H1 (cell line): ENCODE measurements at regions not wholly inside any gene's neighbourhood (a gene's known extent, or its start where the extent isn't known, plus 50 kb on each side); places are given as distances from the start of the nearest gene placed in this dataset.

Experiments
- CTCF ChIA-PET: fragments of 300-600 bp; sonication (Branson Sonifier 250); formaldehyde crosslinking; loops from one replicate; lab custom pipeline; 2021; ENCODE audit not compliant: partially characterized antibody; lab: Charles Lee
- POLR2A ChIA-PET: fragments of 300-600 bp; sonication (Branson Sonifier 250); formaldehyde crosslinking; loops from one replicate; lab custom pipeline; 2021; ENCODE audit warnings: inconsistent platforms; ENCODE audit not compliant: partially characterized antibody; lab: Charles Lee
- DNase-seq, 2 experiments: peaks; one replicate each; pipeline versions ENCODE4 v3.0.0 to v3.0.0-alpha.2; 2010 to 2022; ENCODE audit warnings: low spot score in 2 of 2, low read depth in 1 of 2, mixed read lengths in 1 of 2
- FAIRE-seq: peaks from 2 replicates; lab custom pipeline; 2011; peaks lifted over from hg19 to GRCh38; lab: Jason Lieb, UNC
- H2AFZ ChIP-seq: 2 replicates; pipeline ENCODE4 v1.8.1; 2012; ENCODE audit warnings: low read length, inconsistent platforms
- H2AK5ac ChIP-seq: 2 replicates; pipeline ENCODE4 v1.6.1; 2013; ENCODE audit warnings: low read depth, low read length
- H2BK120ac ChIP-seq: replicated peaks from 2 replicates; pipeline ENCODE3; 2013; ENCODE audit warnings: low read depth, low read length, inconsistent platforms
- H2BK12ac ChIP-seq: 2 replicates; pipeline ENCODE4 v1.6.1; 2013; ENCODE audit warnings: low read depth, low read length
- H2BK15ac ChIP-seq: 2 replicates; pipeline ENCODE4 v1.6.1; 2013; ENCODE audit warnings: low read length
- H2BK20ac ChIP-seq: 2 replicates; pipeline ENCODE4 v1.6.1; 2013; ENCODE audit warnings: low read length
- H2BK5ac ChIP-seq: 2 replicates; pipeline ENCODE4 v1.6.1; 2013; ENCODE audit warnings: low read depth, low read length
- H3K14ac ChIP-seq: 2 replicates; pipeline ENCODE4 v1.6.1; 2013; ENCODE audit warnings: inconsistent platforms; ENCODE audit not compliant: insufficient read length
- H3K18ac ChIP-seq: 2 replicates; pipeline ENCODE4 v1.6.1; 2013; ENCODE audit warnings: low read length; ENCODE audit errors: extremely low read depth
- H3K23ac ChIP-seq: 2 replicates; pipeline ENCODE4 v1.6.1; 2013; ENCODE audit warnings: inconsistent platforms; ENCODE audit not compliant: insufficient read length
- H3K23me2 ChIP-seq: 2 replicates; pipeline ENCODE4 v1.6.1; 2013; ENCODE audit warnings: low read depth, low read length
- H3K27ac ChIP-seq: 2 replicates; pipeline ENCODE4 v1.6.1; 2011; ENCODE audit warnings: low read depth, low read length, inconsistent platforms
- H3K27me3 ChIP-seq, 4 experiments: replicated peaks in 1 of 4; 1 replicate in 1 of 4; 2 replicates in 3 of 4; pipeline versions ENCODE4 v1.6.1 to v1.8.1; 2011 to 2013; ENCODE audit warnings: low read length in 3 of 4, mild to moderate bottlenecking in 3 of 4, inconsistent platforms in 2 of 4, mixed read lengths in 2 of 4, moderate library complexity in 1 of 4; ENCODE audit not compliant: control insufficient read depth in 3 of 4, insufficient read depth in 3 of 4; ENCODE audit errors: extremely low read depth in 1 of 4
- H3K36me3 ChIP-seq, 4 experiments: 2 replicates each; pipeline versions ENCODE4 v1.6.1 to v1.8.1; 2011 to 2013; ENCODE audit warnings: mild to moderate bottlenecking in 4 of 4, low read length in 3 of 4, moderate library complexity in 2 of 4, control low read depth in 1 of 4, inconsistent platforms in 1 of 4; ENCODE audit not compliant: insufficient read depth in 4 of 4, control insufficient read depth in 2 of 4
- H3K4ac ChIP-seq: replicated peaks from 2 replicates; pipeline ENCODE3; 2013; ENCODE audit warnings: low read length, low read depth, mixed read lengths, inconsistent platforms; ENCODE audit not compliant: insufficient read length
- H3K4me1 ChIP-seq, 4 experiments: replicated peaks in 1 of 4; 1 replicate in 1 of 4; 2 replicates in 3 of 4; pipeline versions ENCODE4 v1.6.1 to v1.8.1; 2011 to 2013; ENCODE audit warnings: low read length in 3 of 4, inconsistent platforms in 2 of 4, mixed read lengths in 1 of 4; ENCODE audit not compliant: insufficient read depth in 4 of 4, control insufficient read depth in 3 of 4
- H3K4me2 ChIP-seq, 2 experiments: 2 replicates each; pipeline versions ENCODE4 v1.6.1 to v1.8.1; 2011 to 2013; ENCODE audit warnings: low read depth in 2 of 2, low read length in 2 of 2, control low read depth in 1 of 2, inconsistent platforms in 1 of 2, mild to moderate bottlenecking in 1 of 2; ENCODE audit not compliant: insufficient read depth in 1 of 2
- H3K4me3 ChIP-seq, 4 experiments: fragments of 200-600, 300-600 bp in 1 of 4; sonication (generic), shearing (Covaris generic), sonication (Bioruptor Twin) in 1 of 4; 2 replicates each; pipeline versions ENCODE4 v1.5.1 to v1.8.1; 2011 to 2016; ENCODE audit warnings: low read length in 4 of 4, low read depth in 3 of 4, control low read depth in 2 of 4, inconsistent platforms in 2 of 4, mild to moderate bottlenecking in 2 of 4, mixed read lengths in 1 of 4, moderate library complexity in 1 of 4; ENCODE audit not compliant: insufficient read depth in 2 of 4; ENCODE audit errors: extremely low read depth in 1 of 4
- H3K56ac ChIP-seq: replicated peaks from 2 replicates; pipeline ENCODE3; 2013; ENCODE audit warnings: low read depth, mild to moderate bottlenecking, mixed read lengths, low read length, inconsistent platforms; ENCODE audit not compliant: insufficient read length
- H3K79me1 ChIP-seq: 2 replicates; pipeline ENCODE4 v1.6.1; 2013; ENCODE audit warnings: low read depth, low read length, control low read depth
- H3K79me2 ChIP-seq, 2 experiments: 2 replicates each; pipeline versions ENCODE4 v1.6.1 to v1.8.1; 2012 to 2013; ENCODE audit warnings: low read length in 2 of 2, mild to moderate bottlenecking in 2 of 2, inconsistent platforms in 1 of 2; ENCODE audit not compliant: insufficient read depth in 2 of 2, control insufficient read depth in 1 of 2
- H3K9ac ChIP-seq, 4 experiments: replicated peaks in 1 of 4; 1 replicate in 1 of 4; 2 replicates in 3 of 4; pipeline versions ENCODE4 v1.6.1 to v1.8.1; 2011 to 2013; ENCODE audit warnings: low read depth in 3 of 4, low read length in 3 of 4, control low read depth in 2 of 4, mild to moderate bottlenecking in 2 of 4, moderate library complexity in 2 of 4, inconsistent platforms in 1 of 4; ENCODE audit errors: extremely low read depth in 1 of 4
- H3K9me3 ChIP-seq, 2 experiments: 2 replicates each; pipeline versions ENCODE4 v1.6.1 to v1.8.1; 2012 to 2013; ENCODE audit warnings: mild to moderate bottlenecking in 2 of 2, moderate library complexity in 2 of 2, control low read depth in 1 of 2, inconsistent platforms in 1 of 2, low read depth in 1 of 2, low read length in 1 of 2, mixed read lengths in 1 of 2; ENCODE audit not compliant: insufficient read depth in 2 of 2
- H4K20me1 ChIP-seq, 2 experiments: replicated peaks in 1 of 2; 2 replicates each; pipeline versions ENCODE3 to v1.8.1; 2011 to 2013; ENCODE audit warnings: inconsistent platforms in 2 of 2, low read length in 2 of 2, mild to moderate bottlenecking in 1 of 2; ENCODE audit not compliant: insufficient read depth in 2 of 2, control insufficient read depth in 1 of 2
- H4K5ac ChIP-seq: 2 replicates; pipeline ENCODE4 v1.6.1; 2013; ENCODE audit warnings: low read length, low read depth, mixed read lengths, inconsistent platforms; ENCODE audit not compliant: insufficient read length
- H4K8ac ChIP-seq: 2 replicates; pipeline ENCODE4 v1.8.0; 2013; ENCODE audit warnings: mild to moderate bottlenecking, moderate library complexity, low read length, inconsistent platforms; ENCODE audit not compliant: insufficient read depth; ENCODE audit errors: extremely low read depth
- H4K91ac ChIP-seq: replicated peaks from 2 replicates; pipeline ENCODE3; 2013; ENCODE audit warnings: low read length, mixed read lengths, inconsistent platforms; ENCODE audit not compliant: insufficient read length
- CREB1 ChIP-seq: IDR thresholded peaks from 2 replicates; pipeline ENCODE4 v1.6.1; 2012; ENCODE audit warnings: inconsistent platforms
- EGR1 ChIP-seq: IDR thresholded peaks from 2 replicates; pipeline ENCODE4 v1.6.1; 2011; ENCODE audit warnings: low read depth, low read length, borderline replicate concordance
- KDM4A ChIP-seq: IDR thresholded peaks from one replicate; pipeline ENCODE4 v1.7.1; 2012; ENCODE audit warnings: low read depth, mild to moderate bottlenecking, moderate library complexity, low read length, inconsistent platforms; ENCODE audit not compliant: severe bottlenecking
- NANOG ChIP-seq: IDR thresholded peaks from 2 replicates; pipeline ENCODE4 v1.6.1; 2011; ENCODE audit warnings: low read length, low read depth, mild to moderate bottlenecking, inconsistent platforms; ENCODE audit not compliant: insufficient read depth, poor library complexity, severe bottlenecking
- RBBP5 ChIP-seq: IDR thresholded peaks from 2 replicates; pipeline ENCODE4 v1.7.1; 2012; ENCODE audit warnings: low read depth, mild to moderate bottlenecking, inconsistent platforms, low read length, moderate library complexity, borderline replicate concordance
- RXRA ChIP-seq: IDR thresholded peaks from 2 replicates; pipeline ENCODE4 v1.6.1; 2011; ENCODE audit warnings: low read depth, mild to moderate bottlenecking, low read length, moderate library complexity; ENCODE audit not compliant: insufficient read depth
- SIRT6 ChIP-seq: IDR thresholded peaks from one replicate; pipeline ENCODE4 v1.7.1; 2012; ENCODE audit warnings: low read length, inconsistent platforms
- TAF1 ChIP-seq: IDR thresholded peaks from 2 replicates; pipeline ENCODE4 v1.6.1; 2011; ENCODE audit warnings: mild to moderate bottlenecking, low read depth, low read length
- TAF7 ChIP-seq: optimal IDR thresholded peaks from 2 replicates; pipeline ENCODE3; 2011; ENCODE audit warnings: low read depth, mild to moderate bottlenecking, inconsistent platforms, low read length, moderate library complexity, borderline replicate concordance
- ZNF274 ChIP-seq: IDR thresholded peaks from 2 replicates; pipeline ENCODE4 v1.7.0; 2012; ENCODE audit warnings: low read length, borderline replicate concordance; ENCODE audit errors: extremely low read depth
- TF ChIP-seq, protein P1 (sequence below): IDR thresholded peaks from 2 replicates; pipeline ENCODE4 v1.6.1; 2012; ENCODE audit warnings: inconsistent platforms
- TF ChIP-seq, protein P2 (sequence below): IDR thresholded peaks from 2 replicates; pipeline ENCODE4 v1.6.1; 2011; ENCODE audit warnings: low read depth, mild to moderate bottlenecking, low read length; ENCODE audit not compliant: insufficient read depth

DNA sequence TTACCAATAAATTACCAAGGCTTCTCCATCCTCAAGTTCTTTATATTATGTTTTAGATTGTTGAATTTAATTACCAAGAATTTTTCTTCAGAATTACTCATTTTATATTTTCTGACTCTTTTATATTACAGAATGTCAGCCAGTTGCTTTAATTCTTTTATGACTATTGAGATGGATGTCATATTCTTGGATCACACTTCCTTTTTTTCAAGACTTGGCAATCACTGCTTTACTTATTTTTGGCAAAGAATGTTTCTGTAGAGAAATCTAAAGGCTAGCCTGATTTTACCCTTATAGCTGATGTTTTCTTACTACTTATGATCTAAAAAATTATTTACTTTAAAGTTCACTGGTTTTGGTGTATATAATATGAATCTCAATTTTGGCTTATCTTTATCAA is 721.1 kb upstream of the TMPRSS15 start:
- no peak for DNase-seq
- Histone ChIP-seq H4K5ac (no peak overlapping the region), H3K79me2 (no peaks in the 10 kb centered on the region), H3K9me3 (no peaks in the 10 kb centered on the region), H3K79me1 (no peaks in the 10 kb centered on the region), H2AFZ (no peak overlapping the region), H3K4me2 (no peak overlapping the region), H3K27me3 (no peaks in the 10 kb centered on the region), H3K18ac (no peak overlapping the region), H2AK5ac (no peak overlapping the region), H2BK5ac (no peak overlapping the region), H3K56ac (no peak overlapping the region), H3K23me2 (no peaks in the 10 kb centered on the region), H2BK120ac (no peak overlapping the region), H2BK15ac (no peak overlapping the region), H4K91ac (no peak overlapping the region), H3K14ac (no peak overlapping the region), H4K20me1 (no peaks in the 10 kb centered on the region), H3K4me3 (no peak overlapping the region), H3K4me1 (peaks cover 0 to 20% (median 7%) of the 10 kb centered on the region in 4 experiments; a peak in 4 of 7 replicates), H3K9ac (no peak overlapping the region), H3K23ac (no peak overlapping the region), H2BK20ac (no peak overlapping the region), H3K4ac (no peak overlapping the region), H3K27ac (no peak overlapping the region), H2BK12ac (no peak overlapping the region), H4K8ac (no peak overlapping the region), H3K36me3 (no peaks in the 10 kb centered on the region)
- FAIRE-seq = no peak
- CTCF ChIA-PET = no interaction called here
- POLR2A ChIA-PET = no interaction called here
- TF ChIP-seq NANOG = no peak
- no peak for TF ChIP-seq ZNF274
- no peak for TF ChIP-seq KDM4A
- no peak for TF ChIP-seq CREB1
- no peak for TF ChIP-seq TAF7
- TF ChIP-seq, protein P1, sequence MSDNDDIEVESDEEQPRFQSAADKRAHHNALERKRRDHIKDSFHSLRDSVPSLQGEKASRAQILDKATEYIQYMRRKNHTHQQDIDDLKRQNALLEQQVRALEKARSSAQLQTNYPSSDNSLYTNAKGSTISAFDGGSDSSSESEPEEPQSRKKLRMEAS = no peak
- no peak for TF ChIP-seq RXRA
- no peak for TF ChIP-seq TAF1
- TF ChIP-seq EGR1 = no peak
- TF ChIP-seq, protein P2, sequence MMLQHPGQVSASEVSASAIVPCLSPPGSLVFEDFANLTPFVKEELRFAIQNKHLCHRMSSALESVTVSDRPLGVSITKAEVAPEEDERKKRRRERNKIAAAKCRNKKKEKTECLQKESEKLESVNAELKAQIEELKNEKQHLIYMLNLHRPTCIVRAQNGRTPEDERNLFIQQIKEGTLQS = no peak
- no peak for TF ChIP-seq SIRT6
- no peak for TF ChIP-seq RBBP5
